HT-29 (cell line): ENCODE measurements at regions not wholly inside any gene's neighbourhood (a gene's known extent, or its start where the extent isn't known, plus 50 kb on each side); places are given as distances from the start of the nearest gene placed in this dataset.
"Not testable (repeated sequence)": the region's sequence is repeated elsewhere in the genome, so short reads cannot be mapped to it uniquely, and the experiment has no call there.

Experiments
- DNase-seq: peaks from one replicate; pipeline ENCODE4 v3.0.0-alpha.2; 2015; ENCODE audit warnings: low spot score

DNA sequence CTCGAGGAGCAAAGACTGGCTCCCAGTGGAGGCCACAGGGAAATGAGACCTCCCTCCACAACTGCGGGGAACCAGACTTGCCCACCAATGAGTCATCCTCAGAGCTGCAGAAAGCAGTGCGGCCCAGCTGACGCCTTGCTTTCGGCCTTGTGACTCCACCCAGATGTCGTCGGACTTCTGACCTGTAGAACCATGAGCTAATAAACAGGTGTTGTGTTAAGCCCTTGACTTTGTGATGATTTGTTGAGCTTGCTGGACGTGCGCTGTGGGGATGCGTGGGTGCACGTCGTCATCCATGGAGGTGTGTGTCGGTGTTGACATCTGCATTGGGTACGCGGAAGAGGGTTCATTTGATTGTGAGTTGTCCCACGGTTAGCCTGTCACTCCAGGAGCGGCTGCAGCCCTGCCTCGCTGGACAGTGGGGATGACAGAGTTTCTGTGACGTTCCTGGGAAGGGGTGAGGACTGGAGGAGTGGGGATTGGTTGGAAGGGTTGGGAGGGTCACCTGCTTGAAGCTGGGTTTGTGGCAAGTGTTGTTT lies 154.1 kb downstream of the SH3BP4 start:
- DNase-seq, result no peak

DNA sequence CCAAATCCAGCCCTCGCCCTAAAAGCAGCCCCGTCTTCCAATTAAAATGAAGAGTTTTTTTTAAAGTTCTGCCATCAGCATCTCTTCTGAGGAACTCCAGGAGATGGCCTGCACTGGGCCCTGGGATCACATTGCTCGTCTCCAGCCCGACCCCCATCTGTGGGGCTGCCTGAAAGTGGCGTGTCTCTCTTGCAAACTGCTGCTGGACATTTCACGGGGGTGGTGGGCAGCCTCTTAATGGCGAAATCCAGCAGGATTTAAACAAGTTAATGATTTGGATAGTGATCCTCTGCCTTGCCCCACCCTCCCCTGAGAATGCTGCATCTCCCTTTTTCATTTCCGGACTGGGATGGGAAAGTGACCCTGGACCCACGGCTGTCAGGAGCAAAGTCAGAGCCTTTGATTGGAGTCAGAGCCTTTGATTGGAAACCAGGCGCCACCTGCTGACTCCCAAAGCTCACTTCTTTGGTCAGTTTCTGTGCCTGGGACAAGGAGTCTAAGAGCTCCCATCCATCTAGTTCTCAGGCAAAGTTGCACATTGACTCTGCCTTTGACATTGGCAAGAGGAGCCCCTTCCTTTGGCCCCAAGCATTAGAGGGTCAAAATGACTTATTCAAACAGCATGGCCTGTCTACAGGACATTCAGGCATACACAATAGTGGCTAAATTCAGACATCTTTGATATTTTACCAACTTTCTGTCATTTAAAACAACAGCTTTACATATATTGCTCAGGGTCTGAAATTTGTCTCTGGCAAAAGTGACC lies 155.2 kb downstream of the SH3BP4 start:
- DNase-seq, result peak; percentile 83

- DNase-seq, result no peak
Measured at GRCh38 chr2:235107640-235107951, 155.8 kb downstream of the SH3BP4 start.

DNA sequence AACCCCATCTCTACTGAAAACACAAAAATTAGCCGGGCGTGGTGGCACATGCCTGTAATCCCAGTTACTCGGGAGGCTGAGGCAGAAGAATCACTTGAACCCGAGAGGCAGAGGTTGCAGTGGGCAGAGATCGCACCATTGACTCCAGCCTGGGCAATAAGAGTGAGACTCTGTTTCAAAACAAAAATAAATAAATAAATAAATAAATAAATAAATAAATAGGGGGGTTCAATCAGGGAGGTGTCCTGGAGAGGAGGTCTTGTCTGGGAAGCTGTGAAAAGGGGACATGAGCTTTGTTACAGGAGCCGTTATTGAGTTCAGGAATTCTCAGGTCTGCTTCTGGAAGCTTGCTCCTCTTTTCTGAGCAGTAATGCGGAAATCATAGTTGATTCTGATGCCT lies 157.7 kb downstream of the SH3BP4 start:
- not testable (repeated sequence) for DNase-seq

DNA sequence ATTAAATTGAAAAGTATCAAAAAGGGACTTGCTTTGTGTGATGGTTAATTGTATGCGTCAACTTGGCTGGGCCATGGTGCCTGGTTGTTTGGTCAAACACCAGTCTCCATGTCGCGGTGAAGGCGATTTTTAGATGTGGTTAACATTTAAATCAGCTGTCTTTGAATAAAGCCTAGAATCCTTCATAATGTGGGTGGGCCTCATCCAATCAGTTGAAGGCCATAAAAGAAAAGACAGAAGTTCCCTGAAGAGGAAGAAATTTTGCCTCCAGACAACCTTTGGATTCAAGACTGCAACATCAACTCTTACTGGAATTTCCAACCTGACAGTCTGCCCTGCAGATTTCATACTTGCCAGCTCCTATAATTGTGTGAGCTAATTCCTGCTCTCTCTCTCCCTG lies 160.5 kb downstream of the SH3BP4 start:
- no peak for DNase-seq

GRCh38 chr2:235113854-235114253 lies 162.0 kb downstream of the SH3BP4 start:
- DNase-seq, result no peak

DNA sequence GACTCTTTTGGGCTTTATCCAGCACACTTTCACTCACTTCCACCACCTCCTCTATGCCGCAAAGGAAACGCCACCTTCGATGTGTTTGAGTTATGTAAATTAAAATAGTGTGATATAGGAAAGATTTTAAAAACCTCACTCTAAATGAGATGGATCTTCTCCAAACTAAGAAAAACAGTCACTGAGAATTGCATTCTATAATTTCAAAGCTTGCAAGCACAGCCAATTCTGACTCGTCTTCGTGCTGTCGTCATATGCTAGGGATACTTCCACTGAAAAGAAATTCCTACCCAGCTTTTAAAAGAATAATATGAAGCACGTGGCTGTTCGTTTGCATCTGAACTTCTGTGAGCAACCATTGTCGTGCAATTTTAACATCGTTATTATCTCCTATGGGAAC lies 162.5 kb downstream of the SH3BP4 start:
- DNase-seq, result no peak

DNA sequence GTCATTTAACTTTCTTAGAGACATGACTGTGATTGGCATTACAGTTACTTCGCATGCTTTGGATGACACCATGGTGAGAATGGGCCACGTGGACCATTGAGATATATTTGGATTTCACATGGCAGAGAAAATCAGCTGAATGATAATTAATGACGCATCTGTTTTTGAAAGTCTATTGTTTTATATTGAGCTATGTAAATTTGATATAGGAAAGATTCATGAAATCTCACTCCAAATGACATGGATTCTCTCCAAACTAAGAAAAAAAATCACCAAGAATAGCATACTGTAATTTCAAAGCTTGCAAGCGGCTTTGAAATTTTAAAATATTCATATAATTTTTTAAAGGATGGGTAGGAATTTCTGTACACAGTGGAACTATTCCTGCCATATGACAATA lies 163.7 kb downstream of the SH3BP4 start:
- no peak for DNase-seq

DNA sequence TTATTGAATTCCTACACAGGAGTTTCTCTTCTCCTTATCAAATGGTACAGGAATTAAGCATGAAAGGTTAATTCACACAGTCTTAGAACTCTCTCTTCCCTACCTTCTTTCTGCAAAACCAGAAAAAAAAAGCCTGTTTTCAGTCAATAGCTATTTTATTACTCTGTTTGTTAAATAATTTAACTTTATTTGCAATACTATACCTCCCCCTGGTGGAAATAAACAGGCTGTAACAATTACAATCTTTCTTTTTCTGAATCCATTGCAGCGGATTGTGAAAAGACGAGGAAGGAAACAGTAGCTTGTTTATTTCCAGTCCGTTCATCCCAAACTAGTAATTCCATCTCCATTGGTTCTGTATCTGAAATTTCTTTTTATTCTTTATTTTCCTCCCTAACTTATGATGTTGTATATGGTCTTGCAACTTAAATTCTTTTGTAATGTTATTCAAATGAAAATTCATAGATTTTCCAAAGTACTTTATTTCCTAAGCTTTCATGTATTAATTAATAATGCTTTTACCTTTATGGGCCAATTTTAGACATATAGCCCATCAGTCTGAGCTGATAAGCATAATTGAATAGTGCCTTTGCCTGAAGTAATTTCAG lies 165.2 kb downstream of the SH3BP4 start:
- DNase-seq, result peak; percentile 46

GRCh38 chr2:235126768-235127167 lies 175.0 kb downstream of the SH3BP4 start:
- no peak for DNase-seq

DNA sequence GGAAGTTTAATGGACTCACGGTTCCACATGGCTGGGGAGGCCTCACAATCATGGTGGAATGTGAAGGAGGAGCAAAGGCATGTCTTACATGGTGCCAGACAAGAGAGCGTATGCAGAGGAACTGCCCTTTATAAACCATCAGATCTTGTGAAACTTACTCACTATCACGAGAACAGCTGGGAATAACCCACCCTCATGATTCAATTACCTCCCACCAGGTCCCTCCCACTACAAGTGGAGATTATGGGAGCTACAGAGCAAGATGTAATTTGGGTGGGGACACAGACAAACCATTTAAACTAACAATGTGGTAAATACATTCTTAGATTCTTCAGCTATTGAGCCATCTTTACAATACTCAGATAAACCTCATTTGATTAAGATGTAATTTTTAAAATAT lies 176.1 kb downstream of the SH3BP4 start:
- DNase-seq, result no peak

DNA sequence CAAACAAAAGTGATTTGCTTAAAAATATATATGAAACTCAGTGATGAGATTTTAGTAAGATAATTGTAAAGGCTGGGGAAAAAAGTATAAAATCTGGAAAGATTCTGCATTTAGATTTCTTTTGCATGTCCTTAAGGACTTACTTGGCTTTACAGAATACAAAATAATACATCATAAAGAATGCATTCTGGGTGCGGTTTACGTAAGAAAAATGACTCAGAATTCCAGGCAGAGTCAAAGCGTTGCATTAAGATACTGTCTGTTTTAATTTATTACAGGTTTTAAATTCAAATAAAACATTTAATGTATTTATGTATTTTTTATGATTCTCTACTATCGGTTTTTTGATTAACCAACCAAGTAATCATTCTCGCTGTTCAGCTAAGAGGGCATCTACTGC lies 178.0 kb downstream of the SH3BP4 start:
- no peak for DNase-seq

DNA sequence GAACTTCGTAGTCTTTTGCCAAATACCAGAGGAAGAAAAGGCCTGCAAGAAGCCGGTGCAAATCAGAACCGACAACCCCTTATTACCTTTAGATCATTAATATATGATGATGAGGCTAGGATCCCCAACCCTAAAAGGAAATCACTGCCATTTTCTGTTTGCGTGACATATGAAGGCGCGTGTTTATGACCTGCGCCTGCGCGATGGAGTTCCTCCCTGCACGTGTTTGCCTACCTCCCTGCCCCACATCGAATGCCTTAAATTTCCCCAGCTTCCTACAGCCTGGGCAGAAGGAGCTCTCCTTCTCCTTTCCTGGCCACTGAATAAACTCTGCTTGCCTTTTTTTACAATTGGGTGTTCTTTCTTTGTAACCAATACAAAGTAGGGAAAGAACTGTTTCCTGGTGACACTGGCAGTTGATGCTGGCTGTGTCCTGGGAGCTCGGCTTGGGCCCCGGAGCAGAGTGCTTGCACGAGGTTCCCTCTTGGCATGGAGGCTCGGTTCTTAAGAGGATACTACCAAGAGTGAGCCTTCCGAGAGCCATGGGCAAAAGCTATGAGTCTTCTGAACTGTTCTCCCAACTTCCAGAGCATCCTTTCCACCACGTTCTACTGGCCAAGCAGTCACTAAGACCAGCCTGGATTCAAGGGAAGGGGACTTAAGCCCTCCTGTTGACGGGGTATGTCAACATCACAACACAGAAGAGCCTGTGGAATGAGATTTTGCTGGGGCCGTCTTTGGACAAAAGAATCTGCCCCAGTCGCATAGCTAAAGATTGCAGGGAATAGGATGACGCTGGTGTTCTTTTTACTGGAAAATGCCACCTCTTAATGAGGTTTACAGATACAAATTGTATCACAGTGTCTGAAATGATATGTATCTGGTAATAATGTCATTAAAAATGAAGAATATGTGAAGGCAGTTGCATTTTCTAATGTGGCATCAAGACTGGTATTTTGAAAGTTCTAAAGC lies 179.8 kb downstream of the SH3BP4 start:
- no peak for DNase-seq

DNA sequence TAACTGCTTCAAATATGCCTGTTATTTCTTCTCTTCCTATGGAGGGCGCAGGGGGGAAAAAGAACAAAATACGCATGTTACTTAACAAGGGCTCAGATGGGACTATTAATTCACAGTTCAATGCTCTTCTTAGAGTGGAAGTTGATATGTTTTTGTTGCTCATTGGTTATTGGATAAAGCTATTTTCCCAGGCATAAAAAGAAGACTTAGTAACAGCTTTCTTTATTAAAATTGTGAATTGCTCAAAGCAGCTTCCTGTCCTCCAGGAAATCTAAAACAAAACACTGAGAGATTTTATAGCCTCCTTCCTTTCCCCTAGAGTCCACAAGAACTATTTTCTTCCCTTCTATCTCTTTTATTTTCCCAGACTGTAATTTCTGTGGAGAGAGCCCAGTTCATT lies 180.8 kb downstream of the SH3BP4 start:
- no peak for DNase-seq

GRCh38 chr2:235133837-235134236 lies 182.0 kb downstream of the SH3BP4 start:
- DNase-seq, result no peak

DNA sequence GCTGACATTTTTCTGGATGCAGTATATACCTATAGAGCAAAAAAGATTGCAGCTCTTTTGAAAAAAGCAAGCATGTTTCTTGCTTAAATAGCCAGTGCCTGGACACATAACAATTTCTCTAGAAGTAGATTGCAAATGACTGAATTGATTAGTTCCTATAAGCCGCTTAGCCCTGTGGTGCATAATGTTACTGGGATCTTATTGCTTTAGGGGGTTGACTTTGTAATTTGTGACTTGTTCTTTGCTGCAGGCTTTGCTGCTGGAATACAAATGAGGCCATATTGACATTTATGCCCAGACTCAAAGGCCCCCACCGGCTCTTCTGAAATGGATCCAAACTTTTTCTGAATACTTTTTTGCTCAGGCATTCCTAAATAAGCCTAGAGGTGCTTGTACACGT lies 182.6 kb downstream of the SH3BP4 start:
- DNase-seq, result no peak

DNA sequence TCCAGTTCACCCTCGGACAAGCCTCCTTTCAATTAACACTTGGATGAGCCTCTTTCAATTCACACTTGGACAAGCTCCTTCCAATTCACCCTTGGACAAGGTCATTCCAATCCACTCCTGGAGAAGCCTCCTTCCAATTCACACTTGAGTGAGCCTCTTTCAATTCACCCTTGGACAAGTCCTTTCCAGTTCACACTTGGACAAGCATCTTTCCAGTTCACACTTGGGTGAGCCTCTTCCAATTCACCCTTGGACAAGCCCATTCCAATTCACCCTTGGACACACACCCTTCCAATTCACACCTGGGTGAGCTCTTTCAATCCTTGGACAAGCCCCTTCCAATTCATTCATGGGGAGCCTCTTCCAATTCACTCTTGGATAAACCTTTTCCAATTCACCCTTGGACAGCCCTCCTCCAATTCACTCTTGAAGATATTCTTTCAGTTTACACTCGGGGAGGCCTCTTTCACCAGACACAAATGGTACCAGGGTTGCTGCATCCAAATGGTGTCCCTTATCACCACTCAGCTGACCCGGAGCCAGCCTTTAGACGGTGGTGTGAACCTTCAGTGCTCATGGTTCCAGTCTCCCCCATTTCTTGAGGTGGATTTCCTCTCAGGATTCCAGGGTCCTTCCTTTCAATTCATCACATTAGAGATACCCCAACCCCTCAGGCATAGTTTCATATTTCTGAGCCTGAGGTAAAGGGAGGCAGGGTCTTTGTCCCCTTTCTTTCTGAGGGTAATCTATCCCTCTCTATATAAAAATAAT lies 183.6 kb downstream of the SH3BP4 start:
- no peak for DNase-seq

GRCh38 chr2:235135990-235136561 lies 184.3 kb downstream of the SH3BP4 start:
- peak; percentile 83 for DNase-seq

DNA sequence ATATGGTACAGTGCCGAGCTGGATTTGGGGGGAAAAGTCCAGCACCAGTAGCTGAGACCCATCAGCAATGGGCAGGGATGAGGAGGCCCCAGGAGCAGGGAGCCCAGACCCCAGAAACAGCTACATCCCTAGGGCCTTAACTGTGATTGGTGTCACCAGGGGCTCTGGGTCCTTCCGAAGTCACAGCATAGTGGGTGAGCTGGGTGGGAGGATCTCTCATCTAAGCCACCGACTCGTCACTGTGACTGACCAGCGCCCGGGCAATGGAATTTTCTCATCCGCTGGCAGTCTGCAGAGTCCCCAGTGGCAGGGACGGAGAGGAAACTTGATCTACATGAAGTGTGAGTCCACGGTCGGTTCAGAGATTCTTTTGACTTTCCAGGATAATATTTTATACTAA lies 186.5 kb downstream of the SH3BP4 start:
- no peak for DNase-seq

GRCh38 chr2:235139956-235140800 lies 188.4 kb downstream of the SH3BP4 start:
- DNase-seq, result no peak
